BJ (cell line): ENCODE measurements at regions not wholly inside any gene's neighbourhood (a gene's known extent, or its start where the extent isn't known, plus 50 kb on each side); places are given as distances from the start of the nearest gene placed in this dataset.

Source experiments
- CTCF ChIA-PET: fragments of 350-600 bp; formaldehyde crosslinking; extraction: SDS; loops from one replicate; lab custom pipeline; 2021; ENCODE audit warnings: antibody characterized with exemption, inconsistent platforms; lab: Yijun Ruan, JAX
- POLR2A ChIA-PET: fragments of 300-600 bp; sonication (Branson Sonifier 250); formaldehyde crosslinking; extraction: SDS; loops from one replicate; lab custom pipeline; 2021; ENCODE audit warnings: antibody characterized with exemption; lab: Charles Lee
- DNase-seq: peaks from one replicate; pipeline ENCODE4 v3.0.0-alpha.2; 2011; ENCODE audit warnings: low read depth
- H3K27me3 ChIP-seq: 2 replicates; pipeline ENCODE4 v1.6.0; 2011; ENCODE audit warnings: low read length; ENCODE audit not compliant: control insufficient read depth, insufficient read depth
- H3K36me3 ChIP-seq: 2 replicates; pipeline ENCODE4 v1.5.1; 2011; ENCODE audit warnings: low read length; ENCODE audit not compliant: control insufficient read depth, insufficient read depth
- H3K4me3 ChIP-seq: 2 replicates; pipeline ENCODE4 v1.5.1; 2011; ENCODE audit warnings: low read depth, mild to moderate bottlenecking, control low read depth, low read length
- CTCF ChIP-seq: IDR thresholded peaks from 2 replicates; pipeline ENCODE4 v1.5.1; 2011; ENCODE audit warnings: low read depth, mild to moderate bottlenecking, control low read depth, inconsistent platforms, low read length, moderate library complexity; ENCODE audit not compliant: insufficient read depth

GRCh38 chr2:104762031-104762430, 91.9 kb upstream of the POU3F3 start:
- no peak for DNase-seq
- Histone ChIP-seq H3K27me3 (no peaks in the 10 kb centered on the region), H3K4me3 (no peak overlapping the region), H3K36me3 (no peaks in the 10 kb centered on the region)
- POLR2A ChIA-PET: no interaction called here
- CTCF ChIA-PET: interaction anchor here (0.6 kb wide), 1 partner anchor 119 kb away, joined by 3 read pairs; no protein-coding TSS in a partner anchor
- no peak for TF ChIP-seq CTCF

- no peak for TF ChIP-seq CTCF
- CTCF ChIA-PET: interaction anchor here (0.6 kb wide), 1 partner anchor 23 kb away, joined by 3 read pairs; no protein-coding TSS in a partner anchor
- POLR2A ChIA-PET: no interaction called here
These were observed 87.2 kb upstream of the POU3F3 start for GRCh38 chr2:104766683-104767082.

GRCh38 chr2:104768694-104769093, 85.2 kb upstream of the POU3F3 start:
- POLR2A ChIA-PET: no interaction called here
- Histone ChIP-seq H3K4me3 (no peak overlapping the region), H3K27me3 (no peaks in the 10 kb centered on the region), H3K36me3 (no peaks in the 10 kb centered on the region)
- CTCF ChIA-PET: no interaction called here
- no peak for TF ChIP-seq CTCF
- no peak for DNase-seq

More at GRCh38 chr2:104766683-104767082, 87.2 kb upstream of the POU3F3 start:
- Histone ChIP-seq H3K27me3 (no peaks in the 10 kb centered on the region), H3K36me3 (no peaks in the 10 kb centered on the region), H3K4me3 (no peak overlapping the region)
- DNase-seq: no peak

GRCh38 chr2:104769096-104769495, 84.8 kb upstream of the POU3F3 start:
- TF ChIP-seq CTCF: no peak
- CTCF ChIA-PET: no interaction called here
- Histone ChIP-seq H3K4me3 (no peak overlapping the region), H3K36me3 (no peaks in the 10 kb centered on the region), H3K27me3 (no peaks in the 10 kb centered on the region)
- DNase-seq: no peak
- POLR2A ChIA-PET: no interaction called here

- POLR2A ChIA-PET: no interaction called here
- no peaks in the 10 kb centered on the region for H3K27me3 ChIP-seq
- CTCF ChIA-PET: no interaction called here
- no peak for DNase-seq
- TF ChIP-seq CTCF: no peak
- no peaks in the 10 kb centered on the region for H3K36me3 ChIP-seq
- no peak overlapping the region for H3K4me3 ChIP-seq
These were observed 80.9 kb upstream of the POU3F3 start for GRCh38 chr2:104772996-104773395.
